ENCODE measurements at regions not wholly inside any gene's neighbourhood (a gene's known extent, or its start where the extent isn't known, plus 50 kb on each side); places are given as distances from the start of the nearest gene placed in this dataset.

GRCh38 chr7:84688671-84689070 is 494.1 kb upstream of the SEMA3A start:
- peaks cover 7% of the 10 kb centered on the region for H3K27me3 Mint-ChIP-seq (ENCODE audit: low read depth)
- H3K4me1 Mint-ChIP-seq: peaks cover 11% of the 10 kb centered on the region
- H3K4me3 Mint-ChIP-seq: no peak overlapping the region
- no peak overlapping the region for H3K27ac Mint-ChIP-seq
- TF ChIP-seq CTCF (IDR thresholded peaks at IDR 0.05; ENCODE audit: unreplicated experiment in 3 of 3): no peak
- no peaks in the 10 kb centered on the region for H3K9me3 Mint-ChIP-seq
- H3K36me3 Mint-ChIP-seq (ENCODE audit: low read depth): no peaks in the 10 kb centered on the region

GRCh38 chr7:84686373-84686772 is 491.8 kb upstream of the SEMA3A start:
- H3K4me1 Mint-ChIP-seq: peaks cover 11% of the 10 kb centered on the region
- no peaks in the 10 kb centered on the region for H3K36me3 Mint-ChIP-seq (ENCODE audit: low read depth)
- peaks cover 7% of the 10 kb centered on the region for H3K27me3 Mint-ChIP-seq (ENCODE audit: low read depth)
- TF ChIP-seq CTCF (IDR thresholded peaks at IDR 0.05; ENCODE audit: unreplicated experiment in 3 of 3): no peak
- no peaks in the 10 kb centered on the region for H3K9me3 Mint-ChIP-seq
- no peak overlapping the region for H3K4me3 Mint-ChIP-seq
- no peak overlapping the region for H3K27ac Mint-ChIP-seq

GRCh38 chr7:84684836-84685480 is 490.4 kb upstream of the SEMA3A start:
- Mint-ChIP-seq H3K4me3 (no peak overlapping the region), H3K27ac (no peak overlapping the region), H3K27me3 (ENCODE audit: low read depth) (no peaks in the 10 kb centered on the region), H3K4me1 (peaks cover 11% of the 10 kb centered on the region), H3K9me3 (no peaks in the 10 kb centered on the region), H3K36me3 (ENCODE audit: low read depth) (no peaks in the 10 kb centered on the region)
- no peak for TF ChIP-seq CTCF (IDR thresholded peaks at IDR 0.05; ENCODE audit: unreplicated experiment in 3 of 3)

GRCh38 chr7:84682543-84682942 is 488.0 kb upstream of the SEMA3A start:
- H3K27ac Mint-ChIP-seq: no peak overlapping the region
- no peak for TF ChIP-seq CTCF (IDR thresholded peaks at IDR 0.05; ENCODE audit: unreplicated experiment in 3 of 3)
- H3K4me3 Mint-ChIP-seq: no peak overlapping the region
- no peaks in the 10 kb centered on the region for H3K4me1 Mint-ChIP-seq
- no peaks in the 10 kb centered on the region for H3K36me3 Mint-ChIP-seq (ENCODE audit: low read depth)
- H3K27me3 Mint-ChIP-seq (ENCODE audit: low read depth): no peaks in the 10 kb centered on the region
- no peaks in the 10 kb centered on the region for H3K9me3 Mint-ChIP-seq

GRCh38 chr7:84678841-84679240 is 484.3 kb upstream of the SEMA3A start:
- no peaks in the 10 kb centered on the region for H3K36me3 Mint-ChIP-seq (ENCODE audit: low read depth)
- no peaks in the 10 kb centered on the region for H3K27me3 Mint-ChIP-seq (ENCODE audit: low read depth)
- no peak for TF ChIP-seq CTCF (IDR thresholded peaks at IDR 0.05; ENCODE audit: unreplicated experiment in 3 of 3)
- H3K27ac Mint-ChIP-seq: no peak overlapping the region
- no peaks in the 10 kb centered on the region for H3K4me1 Mint-ChIP-seq
- H3K9me3 Mint-ChIP-seq: no peaks in the 10 kb centered on the region
- H3K4me3 Mint-ChIP-seq: no peak overlapping the region

- Mint-ChIP-seq H3K36me3 (ENCODE audit: low read depth) (no peaks in the 10 kb centered on the region), H3K27ac (no peak overlapping the region), H3K27me3 (ENCODE audit: low read depth) (no peaks in the 10 kb centered on the region), H3K4me1 (peaks cover 4% of the 10 kb centered on the region), H3K9me3 (no peaks in the 10 kb centered on the region), H3K4me3 (no peak overlapping the region)
- no peak for TF ChIP-seq CTCF (IDR thresholded peaks at IDR 0.05; ENCODE audit: unreplicated experiment in 3 of 3)
These were observed 482.6 kb upstream of the SEMA3A start for GRCh38 chr7:84677117-84677732.

Data from nephron (organoid).